KMS-11 (cell line): ENCODE measurements at regions not wholly inside any gene's neighbourhood (a gene's known extent, or its start where the extent isn't known, plus 50 kb on each side); places are given as distances from the start of the nearest gene placed in this dataset.

ENCODE experiments used
- H2AFZ ChIP-seq: fragments of 200-600 bp; sonication (generic); 2 replicates; pipeline ENCODE4 v1.6.1; 2016; ENCODE audit warnings: antibody characterized with exemption, mixed run types, low read depth
- H3K27ac ChIP-seq: fragments of 200-600 bp; sonication (generic); 2 replicates; pipeline ENCODE4 v1.6.1; 2016; ENCODE audit warnings: mild to moderate bottlenecking, mixed run types
- H3K27me3 ChIP-seq: fragments of 200-600 bp; sonication (generic); 2 replicates; pipeline ENCODE4 v1.6.1; 2017; ENCODE audit warnings: mild to moderate bottlenecking, low read depth, mixed run types, moderate library complexity; ENCODE audit not compliant: insufficient read depth
- H3K36me3 ChIP-seq: fragments of 200-600 bp; sonication (generic); 2 replicates; pipeline ENCODE4 v1.6.1; 2017; ENCODE audit warnings: mild to moderate bottlenecking, mixed run types; ENCODE audit not compliant: insufficient read depth
- H3K4me1 ChIP-seq: fragments of 200-600 bp; sonication (generic); 2 replicates; pipeline ENCODE4 v1.6.1; 2016; ENCODE audit warnings: mild to moderate bottlenecking, low read depth, mixed run types; ENCODE audit not compliant: poor library complexity, severe bottlenecking
- H3K4me2 ChIP-seq: fragments of 200-600 bp; sonication (generic); 2 replicates; pipeline ENCODE4 v1.7.0; 2016; ENCODE audit warnings: mild to moderate bottlenecking, mixed run types
- H3K4me3 ChIP-seq: fragments of 200-600 bp; sonication (generic); IDR thresholded peaks from 2 replicates; pipeline ENCODE4 v1.6.1; 2017; ENCODE audit warnings: low read depth, low read length, mixed read lengths; ENCODE audit not compliant: insufficient read depth
- H3K79me2 ChIP-seq: fragments of 200-600 bp; sonication (generic); 2 replicates; pipeline ENCODE4 v1.6.1; 2016; ENCODE audit warnings: low read depth, mixed run types; ENCODE audit not compliant: insufficient read depth
- H3K9ac ChIP-seq: fragments of 200-600 bp; sonication (generic); 2 replicates; pipeline ENCODE4 v1.6.1; 2016; ENCODE audit warnings: mild to moderate bottlenecking, mixed run types
- H4K20me1 ChIP-seq: fragments of 200-600 bp; sonication (generic); 2 replicates; pipeline ENCODE4 v1.6.1; 2016; ENCODE audit warnings: mild to moderate bottlenecking, mixed run types; ENCODE audit not compliant: insufficient read depth
- CTCF ChIP-seq: fragments of 200-600 bp; sonication (generic); conservative IDR thresholded peaks from 2 replicates; pipeline ENCODE4 v1.6.1; 2017; ENCODE audit warnings: low read depth, mild to moderate bottlenecking, antibody characterized with exemption, low read length, moderate library complexity, mixed read lengths

- H4K20me1 ChIP-seq = no peaks in the 10 kb centered on the region
- H3K4me1 ChIP-seq = no peaks in the 10 kb centered on the region
- no peaks in the 10 kb centered on the region for H3K79me2 ChIP-seq
- H3K4me2 ChIP-seq = no peak overlapping the region
- no peaks in the 10 kb centered on the region for H3K36me3 ChIP-seq
- H3K9ac ChIP-seq = no peak overlapping the region
- H3K27ac ChIP-seq = no peak overlapping the region
- H3K27me3 ChIP-seq = no peaks in the 10 kb centered on the region
- no peak overlapping the region for H2AFZ ChIP-seq
- H3K4me3 ChIP-seq = no peak overlapping the region
- no peak for TF ChIP-seq CTCF
Measured at GRCh38 chr1:164480285-164480907, 78.6 kb upstream of the PBX1 start.

GRCh38 chr1:164495905-164496304 lies 63.1 kb upstream of the PBX1 start:
- no peak overlapping the region for H2AFZ ChIP-seq
- H3K36me3 ChIP-seq = no peaks in the 10 kb centered on the region
- no peaks in the 10 kb centered on the region for H3K27me3 ChIP-seq
- H3K4me2 ChIP-seq = no peak overlapping the region
- TF ChIP-seq CTCF = no peak
- no peaks in the 10 kb centered on the region for H4K20me1 ChIP-seq
- no peak overlapping the region for H3K9ac ChIP-seq
- H3K4me1 ChIP-seq = peaks cover 5% of the 10 kb centered on the region
- H3K4me3 ChIP-seq = no peak overlapping the region
- H3K79me2 ChIP-seq = no peaks in the 10 kb centered on the region
- no peak overlapping the region for H3K27ac ChIP-seq

- Histone ChIP-seq H3K79me2 (no peaks in the 10 kb centered on the region), H3K4me1 (peaks cover 5% of the 10 kb centered on the region), H3K4me2 (no peak overlapping the region), H3K9ac (no peak overlapping the region), H3K36me3 (no peaks in the 10 kb centered on the region), H3K27ac (no peak overlapping the region), H2AFZ (no peak overlapping the region), H3K4me3 (no peak overlapping the region), H4K20me1 (no peaks in the 10 kb centered on the region), H3K27me3 (no peaks in the 10 kb centered on the region)
- no peak for TF ChIP-seq CTCF
Measured at GRCh38 chr1:164498792-164499191, 60.2 kb upstream of the PBX1 start.

- no peaks in the 10 kb centered on the region for H3K27me3 ChIP-seq
- H3K9ac ChIP-seq = no peak overlapping the region
- H3K4me3 ChIP-seq = no peak overlapping the region
- H3K4me1 ChIP-seq = peaks cover 5% of the 10 kb centered on the region
- H3K36me3 ChIP-seq = no peaks in the 10 kb centered on the region
- no peak for TF ChIP-seq CTCF
- no peaks in the 10 kb centered on the region for H3K79me2 ChIP-seq
- no peak overlapping the region for H3K27ac ChIP-seq
- no peaks in the 10 kb centered on the region for H4K20me1 ChIP-seq
- no peak overlapping the region for H2AFZ ChIP-seq
- H3K4me2 ChIP-seq = no peak overlapping the region
Measured at GRCh38 chr1:164504749-164505148, 54.2 kb upstream of the PBX1 start.
